MG63 (cell line): ENCODE measurements at regions not wholly inside any gene's neighbourhood (a gene's known extent, or its start where the extent isn't known, plus 50 kb on each side); places are given as distances from the start of the nearest gene placed in this dataset.
"Not testable (repeated sequence)": the region's sequence is repeated elsewhere in the genome, so short reads cannot be mapped to it uniquely, and the experiment has no call there.

Source experiments
- DNase-seq: peaks from one replicate; pipeline ENCODE4 v3.0.0-alpha.2; 2020
- H3K27me3 ChIP-seq: fragments of 250-450 bp; sonication (Bioruptor Pico); 2 replicates; pipeline ENCODE4 v1.5.1; 2020; ENCODE audit warnings: mild to moderate bottlenecking, moderate library complexity
- H3K36me3 ChIP-seq: fragments of 250-450 bp; sonication (Bioruptor Pico); 2 replicates; pipeline ENCODE4 v1.5.1; 2020; ENCODE audit warnings: mild to moderate bottlenecking, moderate library complexity
- H3K4me3 ChIP-seq: fragments of 250-450 bp; sonication (Bioruptor Pico); 2 replicates; pipeline ENCODE4 v1.5.1; 2020; ENCODE audit warnings: mild to moderate bottlenecking, moderate library complexity
- H3K9me3 ChIP-seq: fragments of 250-450 bp; sonication (Bioruptor Pico); 2 replicates; pipeline ENCODE4 v1.5.1; 2020; ENCODE audit warnings: mild to moderate bottlenecking, moderate library complexity

DNA sequence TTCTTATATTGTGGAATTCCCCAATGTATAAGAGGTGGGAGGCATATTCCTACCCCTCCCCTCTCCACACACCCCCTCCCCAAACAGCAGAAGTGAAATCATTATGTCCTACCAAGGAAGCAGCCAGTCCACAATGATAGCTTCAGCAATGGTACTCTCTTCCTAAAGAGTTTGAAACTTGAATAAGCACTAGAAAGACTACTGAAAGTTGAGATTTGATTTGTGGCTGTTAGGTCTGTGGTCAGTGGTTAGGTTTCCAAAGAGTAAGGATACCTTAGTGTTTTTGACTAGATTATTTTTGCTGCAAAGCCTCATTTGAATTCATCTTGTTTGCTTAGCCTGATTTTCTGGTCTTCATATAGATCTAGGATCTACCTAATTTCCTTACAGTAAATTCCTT is 242.2 kb downstream of the DKK2 start:
- no peaks in the 10 kb centered on the region for H3K36me3 ChIP-seq
- no peak overlapping the region for H3K4me3 ChIP-seq
- no peaks in the 10 kb centered on the region for H3K27me3 ChIP-seq
- DNase-seq = no peak
- H3K9me3 ChIP-seq = no peaks in the 10 kb centered on the region

DNA sequence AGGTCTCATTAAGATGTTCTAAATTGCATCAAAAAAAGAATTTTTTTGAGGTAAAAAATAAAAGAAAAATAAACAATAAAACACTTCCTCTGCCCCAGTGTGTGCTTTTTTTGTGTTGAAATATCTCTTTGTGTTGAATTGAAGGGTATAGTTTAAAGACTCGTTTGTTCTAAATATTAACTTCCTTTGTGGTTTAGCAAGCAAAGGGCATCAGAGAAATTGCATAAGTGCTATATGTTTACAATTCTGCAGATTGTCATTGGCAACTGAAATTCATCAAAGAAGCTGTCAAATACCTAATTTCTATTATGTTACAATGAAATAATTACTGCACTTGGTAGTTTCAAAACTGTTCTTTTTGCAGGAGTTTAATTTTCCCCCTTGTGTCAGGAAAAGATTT is 260.5 kb downstream of the DKK2 start:
- H3K27me3 ChIP-seq = no peaks in the 10 kb centered on the region
- no peaks in the 10 kb centered on the region for H3K36me3 ChIP-seq
- no peak for DNase-seq
- H3K4me3 ChIP-seq = no peak overlapping the region
- H3K9me3 ChIP-seq = no peaks in the 10 kb centered on the region

- H3K4me3 ChIP-seq, H3K27me3 ChIP-seq, H3K36me3 ChIP-seq, H3K9me3 ChIP-seq, DNase-seq: not testable (repeated sequence)
Observed at GRCh38 chr4:106774055-106774454, 262.1 kb downstream of the DKK2 start.

- DNase-seq = no peak
- Histone ChIP-seq H3K4me3 (no peak overlapping the region), H3K27me3 (no peaks in the 10 kb centered on the region), H3K9me3 (no peaks in the 10 kb centered on the region), H3K36me3 (no peaks in the 10 kb centered on the region)
Observed at GRCh38 chr4:106773076-106773905, 262.8 kb downstream of the DKK2 start.

GRCh38 chr4:106767991-106768390 is 268.1 kb downstream of the DKK2 start:
- no peak overlapping the region for H3K4me3 ChIP-seq
- H3K27me3 ChIP-seq = no peaks in the 10 kb centered on the region
- DNase-seq = no peak
- H3K9me3 ChIP-seq = no peaks in the 10 kb centered on the region
- no peaks in the 10 kb centered on the region for H3K36me3 ChIP-seq

DNA sequence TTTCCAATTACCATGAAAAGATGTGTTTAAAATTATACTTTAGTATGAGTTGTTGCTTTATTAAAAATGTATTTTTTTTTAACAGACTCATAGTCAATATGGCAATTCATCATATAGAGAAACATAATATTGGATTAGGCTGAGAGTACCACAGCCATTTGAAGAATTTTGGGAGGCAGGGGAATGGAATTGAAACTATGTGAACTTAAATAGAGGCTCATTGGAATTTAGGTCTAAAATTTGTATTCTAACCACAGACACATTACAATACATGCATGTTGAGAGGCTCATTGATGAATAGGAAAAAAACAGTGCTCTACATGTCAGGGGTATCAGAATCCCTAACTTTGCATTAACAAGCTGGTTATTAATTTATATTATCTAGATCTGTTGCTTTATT is 269.6 kb downstream of the DKK2 start:
- DNase-seq = no peak
- no peaks in the 10 kb centered on the region for H3K27me3 ChIP-seq
- H3K9me3 ChIP-seq = no peaks in the 10 kb centered on the region
- H3K36me3 ChIP-seq = no peaks in the 10 kb centered on the region
- no peak overlapping the region for H3K4me3 ChIP-seq

DNA sequence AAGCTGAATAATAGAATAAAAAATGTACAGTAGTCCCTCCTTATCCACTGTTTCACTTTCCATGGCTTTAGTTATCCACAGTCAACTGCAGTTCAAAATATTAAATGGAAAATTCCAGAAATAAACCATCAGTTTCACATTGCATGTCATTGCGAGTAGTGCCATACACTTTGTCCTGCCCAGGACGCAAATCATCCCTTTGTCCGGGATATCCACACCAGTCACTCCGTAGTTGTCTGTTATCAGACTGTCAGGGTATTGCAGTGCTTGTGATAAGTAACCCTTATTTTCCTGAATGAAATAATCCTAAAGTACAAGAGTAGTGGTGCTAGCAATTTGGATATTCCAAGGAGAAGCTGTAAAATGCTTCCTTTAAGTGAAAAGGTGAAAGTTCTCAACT is 271.3 kb downstream of the DKK2 start:
- no peaks in the 10 kb centered on the region for H3K36me3 ChIP-seq
- H3K27me3 ChIP-seq = no peaks in the 10 kb centered on the region
- no peak overlapping the region for H3K4me3 ChIP-seq
- no peaks in the 10 kb centered on the region for H3K9me3 ChIP-seq
- DNase-seq = no peak

DNA sequence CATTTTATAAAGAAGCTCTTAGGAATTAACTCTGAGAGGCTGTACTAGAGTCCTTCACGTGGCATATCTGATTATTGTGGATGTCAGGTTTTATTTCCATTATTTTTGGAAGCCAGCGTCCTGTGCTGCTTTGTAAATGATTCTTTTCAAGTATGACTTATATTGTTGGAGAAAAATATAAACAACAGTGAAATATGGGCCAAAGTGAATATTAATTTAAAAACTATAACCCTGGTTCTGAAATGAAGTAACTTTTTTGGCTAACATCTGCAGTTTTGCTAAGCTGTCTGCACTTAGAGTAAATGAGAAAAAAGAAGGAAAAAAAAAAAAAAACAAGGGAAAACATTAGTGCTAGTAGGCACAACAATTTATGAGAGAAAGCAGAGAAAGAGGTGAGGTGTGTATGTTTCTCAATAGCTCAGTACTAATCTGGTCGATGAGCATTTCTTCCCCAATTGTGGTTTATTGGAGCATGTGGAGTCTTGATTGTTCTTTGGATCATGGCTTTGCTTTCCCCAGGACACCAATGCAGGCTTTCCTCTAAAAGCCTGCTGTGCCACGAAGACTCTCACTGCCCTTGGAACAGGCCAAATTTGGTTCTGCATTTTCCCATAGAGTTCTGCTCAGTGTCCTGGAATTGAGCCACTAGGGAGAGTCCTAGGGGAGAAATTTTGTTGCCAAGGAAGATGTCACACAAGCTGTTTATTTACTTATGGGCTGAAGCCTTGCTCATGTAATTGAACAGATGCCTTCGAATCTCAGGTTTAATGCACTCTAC is 273.3 kb downstream of the DKK2 start:
- DNase-seq = peak; percentile 30

GRCh38 chr4:106753426-106753825 is 282.7 kb downstream of the DKK2 start:
- Histone ChIP-seq H3K4me3 (no peak overlapping the region), H3K9me3 (no peaks in the 10 kb centered on the region; the same call in 1 of the 2 replicates), H3K27me3 (no peaks in the 10 kb centered on the region), H3K36me3 (no peaks in the 10 kb centered on the region)
- DNase-seq = no peak

More for the DNA sequence above, 273.3 kb downstream of the DKK2 start:
- H3K36me3 ChIP-seq = no peaks in the 10 kb centered on the region
- H3K4me3 ChIP-seq = no peak overlapping the region
- H3K27me3 ChIP-seq = no peaks in the 10 kb centered on the region
- no peaks in the 10 kb centered on the region for H3K9me3 ChIP-seq

DNA sequence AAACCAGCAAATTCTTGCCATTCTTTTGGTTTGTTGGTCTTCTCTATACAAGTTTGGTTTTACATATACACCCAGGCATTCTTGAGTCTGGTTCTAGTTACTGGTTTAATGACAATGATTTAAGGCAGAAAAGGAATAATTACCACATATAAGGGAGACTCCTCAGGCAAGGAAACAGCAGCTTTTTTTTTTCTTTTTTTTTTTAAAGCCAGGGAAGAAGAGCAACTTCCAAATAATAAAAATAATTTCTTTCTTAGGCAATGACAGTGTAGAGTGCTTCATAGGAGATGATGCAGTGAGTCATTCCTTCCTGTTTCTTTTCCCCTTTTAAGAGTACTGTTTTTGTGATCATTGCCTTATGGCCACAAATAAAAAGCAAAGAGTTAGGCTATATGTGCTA is 289.7 kb downstream of the DKK2 start:
- H3K9me3 ChIP-seq = no peaks in the 10 kb centered on the region
- no peak for DNase-seq
- no peaks in the 10 kb centered on the region for H3K27me3 ChIP-seq
- H3K4me3 ChIP-seq = no peak overlapping the region
- H3K36me3 ChIP-seq = no peaks in the 10 kb centered on the region

GRCh38 chr4:106738121-106738520 is 298.0 kb downstream of the DKK2 start:
- H3K27me3 ChIP-seq = no peaks in the 10 kb centered on the region
- H3K9me3 ChIP-seq = no peaks in the 10 kb centered on the region
- no peak overlapping the region for H3K4me3 ChIP-seq
- no peaks in the 10 kb centered on the region for H3K36me3 ChIP-seq
- DNase-seq = no peak

- Histone ChIP-seq H3K36me3 (no peaks in the 10 kb centered on the region), H3K9me3 (no peaks in the 10 kb centered on the region), H3K27me3 (no peaks in the 10 kb centered on the region), H3K4me3 (no peak overlapping the region)
- DNase-seq = no peak
Observed at GRCh38 chr4:106718548-106718947, 317.6 kb downstream of the DKK2 start.

GRCh38 chr4:106717091-106717490 is 319.0 kb downstream of the DKK2 start:
- H3K4me3 ChIP-seq = no peak overlapping the region
- DNase-seq = no peak
- no peaks in the 10 kb centered on the region for H3K27me3 ChIP-seq
- no peaks in the 10 kb centered on the region for H3K9me3 ChIP-seq
- no peaks in the 10 kb centered on the region for H3K36me3 ChIP-seq

DNA sequence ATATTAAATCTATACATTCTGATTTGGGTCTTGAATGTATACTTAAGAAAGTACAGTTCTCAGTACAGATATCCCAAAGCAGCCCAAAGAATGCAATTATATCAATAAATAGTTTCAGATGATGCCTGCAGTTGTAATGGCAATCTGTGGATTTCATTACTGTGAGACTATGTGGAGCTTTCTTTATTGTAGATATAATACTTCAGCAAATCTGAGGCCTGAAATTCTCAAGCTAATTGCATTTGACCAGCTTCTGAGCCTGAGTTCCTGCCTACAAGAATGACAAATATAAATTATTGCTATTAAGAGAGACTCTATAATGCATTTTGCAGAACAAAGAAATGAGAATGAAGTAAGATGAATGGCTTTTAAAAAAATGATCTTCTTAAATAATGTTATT is 320.3 kb downstream of the DKK2 start:
- DNase-seq = no peak
- Histone ChIP-seq H3K27me3 (no peaks in the 10 kb centered on the region), H3K36me3 (no peaks in the 10 kb centered on the region), H3K9me3 (no peaks in the 10 kb centered on the region), H3K4me3 (no peak overlapping the region)

- Histone ChIP-seq H3K27me3 (no peaks in the 10 kb centered on the region), H3K4me3 (no peak overlapping the region), H3K36me3 (no peaks in the 10 kb centered on the region), H3K9me3 (no peaks in the 10 kb centered on the region)
- DNase-seq = no peak
Observed at GRCh38 chr4:106708464-106708816, 327.7 kb downstream of the DKK2 start.

DNA sequence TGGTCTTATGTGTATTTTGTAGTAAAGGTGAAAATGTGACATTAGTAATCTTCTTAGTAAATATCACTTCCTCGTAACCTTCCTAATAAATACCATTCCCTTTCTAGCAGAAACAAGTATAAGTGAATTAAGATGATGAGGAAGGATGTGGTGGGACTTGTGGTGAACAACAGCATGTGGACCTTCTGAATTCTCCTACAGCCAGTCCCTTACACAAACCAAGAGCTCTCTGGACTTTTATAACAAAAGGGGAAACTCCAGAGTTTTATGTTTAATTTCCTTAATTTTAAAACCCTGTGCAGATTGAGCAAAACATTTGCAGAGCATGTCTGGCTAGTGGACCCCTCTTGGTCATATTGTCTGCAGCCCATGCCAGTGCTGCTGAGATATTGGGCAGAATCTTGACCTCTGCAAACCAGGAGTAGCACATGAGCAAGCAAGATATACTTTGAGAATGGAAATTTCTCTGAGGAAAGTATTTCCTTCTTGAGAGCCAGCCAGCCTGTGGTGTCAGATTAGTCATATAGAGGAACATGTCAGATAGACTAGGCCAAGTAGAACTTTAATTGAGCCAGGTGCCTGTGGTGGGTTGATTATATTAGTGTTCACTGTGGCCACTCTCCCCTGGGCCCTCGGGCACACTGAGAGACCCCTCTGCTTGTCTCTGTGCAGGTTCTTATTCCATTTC is 328.2 kb downstream of the DKK2 start:
- no peaks in the 10 kb centered on the region for H3K9me3 ChIP-seq
- H3K27me3 ChIP-seq = no peaks in the 10 kb centered on the region
- DNase-seq = peak; percentile 23
- H3K4me3 ChIP-seq = no peak overlapping the region
- H3K36me3 ChIP-seq = no peaks in the 10 kb centered on the region

DNA sequence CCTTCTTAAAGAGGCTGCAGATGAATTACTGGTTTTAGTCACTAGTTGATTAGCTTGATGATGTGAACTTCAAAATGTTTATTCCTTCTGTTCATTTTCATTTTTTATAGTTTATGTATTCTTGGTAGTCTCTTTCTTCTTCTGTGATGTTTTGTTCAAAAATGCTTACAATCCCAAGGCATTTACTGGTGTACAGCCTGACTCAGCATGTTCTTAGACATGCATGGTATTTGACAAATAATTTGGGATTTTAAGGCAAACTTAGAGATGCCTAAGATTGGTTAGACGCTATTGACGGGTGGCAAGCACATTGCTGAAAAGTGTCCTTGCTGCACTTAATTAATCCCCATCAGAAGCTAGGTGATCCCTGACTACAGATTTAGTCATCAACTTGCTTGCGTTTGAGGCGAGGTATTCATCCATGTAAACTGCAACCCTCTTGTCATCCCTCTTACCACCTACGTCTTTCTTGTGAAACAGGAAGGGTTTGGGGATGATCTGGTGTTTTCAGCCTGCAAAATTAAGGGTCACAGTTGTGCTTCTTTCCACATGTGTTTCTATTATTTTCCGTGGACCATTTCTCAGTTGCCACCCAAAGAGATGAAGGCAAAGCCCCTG is 331.8 kb downstream of the DKK2 start:
- Histone ChIP-seq H3K4me3 (no peak overlapping the region), H3K36me3 (no peaks in the 10 kb centered on the region), H3K9me3 (no peaks in the 10 kb centered on the region), H3K27me3 (no peaks in the 10 kb centered on the region)
- no peak for DNase-seq
